Stimulated activated CD8-positive, alpha-beta memory T cell treated with anti-CD3 and anti-CD28 coated beads, Interleukin-15, amount 100 ng/mL, for 1 hour (primary cell): ENCODE measurements at regions not wholly inside any gene's neighbourhood (a gene's known extent, or its start where the extent isn't known, plus 50 kb on each side); places are given as distances from the start of the nearest gene placed in this dataset.
"Not testable (repeated sequence)": the region's sequence is repeated elsewhere in the genome, so short reads cannot be mapped to it uniquely, and the experiment has no call there.

Experiments used
- DNase-seq: peaks from one replicate; pipeline ENCODE4 v3.0.0-alpha.2; 2020; ENCODE audit warnings: low read depth

DNA sequence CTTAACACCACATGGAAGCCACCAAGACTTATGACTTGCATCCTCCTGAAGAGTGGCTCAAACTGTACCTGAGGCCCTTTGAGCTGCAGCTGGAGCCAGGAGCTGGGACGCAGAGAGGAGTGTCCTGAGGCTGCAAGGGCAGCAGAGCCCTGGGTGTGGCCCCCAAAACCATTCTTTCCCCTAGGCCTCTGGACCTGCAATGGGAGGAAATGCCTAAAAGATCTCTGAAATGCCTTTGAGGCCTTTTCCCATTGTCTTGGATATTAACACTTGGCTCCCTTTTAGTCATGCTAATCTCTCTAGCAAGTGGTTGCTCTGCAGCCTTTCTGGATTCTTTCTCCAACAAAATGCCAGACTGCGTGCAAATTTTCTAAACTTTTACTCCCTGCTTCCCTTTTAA, 156.1 kb downstream of the SLC38A4 start:
- DNase-seq = no peak

DNA sequence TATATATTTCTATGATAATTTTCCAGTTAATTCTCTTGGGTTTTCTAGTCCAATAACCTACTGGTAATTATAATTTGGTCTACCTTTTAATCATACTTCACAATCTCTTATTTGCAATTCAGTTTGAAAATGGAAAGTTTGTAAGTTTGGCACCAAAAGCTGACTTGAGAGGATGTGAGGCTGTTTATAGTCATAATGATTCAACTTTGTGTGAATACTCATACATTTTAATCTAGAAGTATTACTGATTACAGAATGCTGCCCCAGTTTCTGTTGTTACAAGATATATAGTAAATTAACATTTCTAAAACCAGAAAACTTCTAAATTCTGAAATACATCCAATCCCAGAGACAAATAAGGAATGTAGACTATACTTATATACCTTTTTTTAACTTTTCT, 158.2 kb downstream of the SLC38A4 start:
- DNase-seq = no peak

DNA sequence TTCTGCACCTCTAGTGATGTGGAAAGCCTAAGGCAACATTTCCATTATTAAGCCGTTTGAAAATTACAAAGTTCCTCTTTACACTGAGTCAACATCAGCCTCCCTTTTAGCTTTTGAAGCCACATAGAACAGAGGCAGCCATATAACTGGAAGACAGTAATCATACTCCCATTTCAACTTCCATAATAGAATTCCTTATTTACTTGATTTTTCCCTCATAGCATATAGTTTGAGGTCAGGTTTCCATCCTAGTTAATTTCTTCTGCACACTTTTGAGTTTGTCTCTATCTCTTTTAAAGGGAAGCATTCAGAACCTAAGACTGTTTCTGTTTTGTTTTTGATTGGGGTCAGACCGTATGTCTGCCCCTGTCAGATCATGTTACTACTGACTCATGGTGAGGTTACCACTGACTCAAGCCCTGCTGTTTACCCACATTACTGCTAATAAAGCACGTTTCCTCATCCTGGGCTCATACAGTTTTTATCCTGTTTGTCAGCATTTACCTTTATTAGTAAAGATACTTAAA, 161.0 kb downstream of the SLC38A4 start:
- DNase-seq = no peak

DNA sequence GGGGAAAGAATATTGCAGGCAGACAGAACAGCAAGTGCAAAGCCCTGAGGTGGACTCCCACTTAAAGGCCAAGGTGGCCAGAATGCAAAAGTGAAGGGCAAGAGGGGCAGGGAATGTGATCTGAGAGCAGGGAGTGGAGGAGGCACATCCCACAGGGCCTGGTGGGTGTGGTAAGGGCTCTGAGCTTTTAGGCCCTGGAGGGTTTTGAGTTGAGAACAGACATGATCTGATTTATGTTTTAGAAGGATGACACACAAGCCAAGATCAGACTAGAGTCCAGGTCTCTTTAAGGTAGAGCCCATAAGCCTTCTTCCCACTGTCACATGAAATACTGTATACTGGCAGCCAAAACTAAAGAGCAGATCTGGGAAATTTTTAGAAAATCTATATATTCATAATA, 162.5 kb downstream of the SLC38A4 start:
- no peak for DNase-seq

DNA sequence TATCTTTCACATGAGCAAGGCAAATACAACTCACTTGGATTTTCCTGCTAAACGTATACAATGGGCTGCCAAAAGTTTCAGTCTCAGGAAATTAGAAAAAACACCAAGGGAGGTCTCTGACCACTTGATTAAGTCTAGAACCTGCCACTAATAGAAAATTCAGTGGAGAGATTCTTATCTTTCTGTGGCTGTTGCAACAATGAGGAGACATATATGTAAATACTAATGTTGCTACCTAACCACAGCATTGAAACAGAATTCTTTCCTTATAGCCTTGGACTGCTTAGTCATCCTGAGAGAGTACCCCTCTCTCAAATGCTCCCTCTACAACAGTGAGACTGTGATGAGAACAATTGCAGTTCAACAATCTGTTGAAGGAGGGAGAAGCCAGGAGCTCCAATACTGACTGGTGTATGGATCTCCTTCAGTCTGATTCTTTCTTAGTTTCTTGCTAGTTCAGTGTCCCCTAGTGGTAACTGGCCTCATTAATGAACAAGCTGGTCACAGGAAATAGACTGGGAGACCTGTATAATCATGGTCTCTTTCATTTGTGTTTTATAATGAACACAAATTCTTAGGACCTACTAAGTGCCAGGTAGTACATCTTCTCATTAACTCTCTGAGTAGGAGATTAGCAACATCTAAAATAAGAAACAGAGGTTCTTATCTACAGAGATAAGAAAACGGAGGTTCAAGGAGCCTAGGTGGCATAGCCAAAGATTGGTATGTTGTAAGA, 164.5 kb downstream of the SLC38A4 start:
- DNase-seq = no peak

DNA sequence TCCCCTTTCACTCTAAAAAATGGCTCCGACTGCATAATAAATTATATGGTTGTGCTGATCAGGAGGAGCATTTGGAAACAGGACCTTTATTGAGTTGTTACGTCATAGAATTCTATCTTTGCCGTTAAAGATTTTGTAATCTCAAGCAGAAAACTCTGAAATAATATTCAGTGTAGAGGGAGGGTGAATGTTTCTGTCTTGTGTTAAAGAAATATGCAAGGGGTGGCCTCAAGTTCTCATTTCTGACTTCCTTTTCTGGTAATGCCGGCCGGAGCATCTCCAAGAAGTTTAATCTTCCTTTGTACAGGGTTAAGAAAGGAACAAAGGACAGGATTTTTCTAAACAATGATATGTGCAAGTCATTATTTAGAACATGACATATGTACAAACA, 165.1 kb downstream of the SLC38A4 start:
- DNase-seq = no peak

DNA sequence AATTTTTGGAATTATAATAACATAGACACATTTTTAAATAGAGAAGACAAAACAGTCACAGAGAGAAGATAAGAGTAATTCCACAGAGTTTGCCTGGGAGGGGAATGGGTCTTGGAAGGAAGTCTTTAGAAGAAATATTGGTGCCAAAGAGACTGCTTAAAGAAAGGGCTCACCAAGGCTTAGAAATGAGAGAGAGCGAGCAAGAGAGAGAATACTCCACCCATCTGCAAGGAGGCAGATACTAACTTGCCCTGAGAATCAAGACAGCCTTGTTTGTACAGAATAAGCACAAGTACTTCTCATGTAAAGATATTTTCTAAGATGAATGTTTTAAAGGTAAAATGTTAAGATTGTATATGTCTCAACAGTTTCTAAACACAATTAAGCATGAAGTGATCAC, 165.5 kb downstream of the SLC38A4 start:
- no peak for DNase-seq

DNA sequence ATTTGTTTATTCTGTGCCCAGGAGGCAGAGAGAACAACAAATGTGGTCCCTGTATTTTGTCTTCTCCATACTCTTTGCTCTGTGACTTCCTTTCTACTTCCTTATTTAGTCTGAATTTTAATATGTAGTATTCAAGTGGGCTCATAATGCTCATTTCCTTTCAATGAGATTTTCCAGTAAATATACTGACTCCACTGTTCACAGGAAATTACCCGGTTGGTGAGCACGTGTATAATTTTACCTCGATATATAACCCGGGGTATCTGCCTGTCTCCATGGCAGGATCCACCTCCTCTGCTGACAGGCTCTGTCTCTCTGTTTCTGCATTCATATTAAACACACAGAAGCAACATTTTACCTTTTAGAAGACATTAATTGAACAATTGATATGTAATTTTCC, 166.0 kb downstream of the SLC38A4 start:
- no peak for DNase-seq

DNA sequence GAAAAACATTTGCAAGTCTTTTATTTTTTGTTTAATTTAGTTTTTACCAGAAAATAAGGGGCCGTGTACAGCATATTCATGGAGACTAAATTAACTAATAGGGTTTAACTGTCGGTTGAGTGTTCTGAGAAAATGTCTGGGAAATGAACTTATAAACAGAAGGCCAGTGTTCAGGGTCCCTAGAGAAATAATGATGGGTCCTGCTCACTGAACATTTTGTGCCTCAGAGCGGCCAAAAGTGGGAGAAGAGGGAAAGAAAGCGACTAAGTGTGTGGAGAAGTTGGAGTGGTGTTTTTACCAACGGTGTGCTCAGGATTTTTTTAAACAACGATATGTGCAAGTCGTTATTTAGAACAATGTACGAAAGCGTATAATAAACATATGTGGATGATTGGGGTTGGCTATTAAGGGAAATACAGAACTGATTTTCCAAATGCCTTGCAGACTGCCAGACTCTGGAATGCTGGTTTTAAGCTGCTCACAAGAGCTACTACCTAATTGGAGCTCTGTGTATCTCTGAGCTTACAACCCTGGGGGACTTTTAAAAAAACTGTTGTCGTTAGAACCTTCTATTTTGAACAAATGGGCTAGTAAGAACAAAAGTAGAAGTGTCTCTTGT, 166.7 kb downstream of the SLC38A4 start:
- no peak for DNase-seq

DNA sequence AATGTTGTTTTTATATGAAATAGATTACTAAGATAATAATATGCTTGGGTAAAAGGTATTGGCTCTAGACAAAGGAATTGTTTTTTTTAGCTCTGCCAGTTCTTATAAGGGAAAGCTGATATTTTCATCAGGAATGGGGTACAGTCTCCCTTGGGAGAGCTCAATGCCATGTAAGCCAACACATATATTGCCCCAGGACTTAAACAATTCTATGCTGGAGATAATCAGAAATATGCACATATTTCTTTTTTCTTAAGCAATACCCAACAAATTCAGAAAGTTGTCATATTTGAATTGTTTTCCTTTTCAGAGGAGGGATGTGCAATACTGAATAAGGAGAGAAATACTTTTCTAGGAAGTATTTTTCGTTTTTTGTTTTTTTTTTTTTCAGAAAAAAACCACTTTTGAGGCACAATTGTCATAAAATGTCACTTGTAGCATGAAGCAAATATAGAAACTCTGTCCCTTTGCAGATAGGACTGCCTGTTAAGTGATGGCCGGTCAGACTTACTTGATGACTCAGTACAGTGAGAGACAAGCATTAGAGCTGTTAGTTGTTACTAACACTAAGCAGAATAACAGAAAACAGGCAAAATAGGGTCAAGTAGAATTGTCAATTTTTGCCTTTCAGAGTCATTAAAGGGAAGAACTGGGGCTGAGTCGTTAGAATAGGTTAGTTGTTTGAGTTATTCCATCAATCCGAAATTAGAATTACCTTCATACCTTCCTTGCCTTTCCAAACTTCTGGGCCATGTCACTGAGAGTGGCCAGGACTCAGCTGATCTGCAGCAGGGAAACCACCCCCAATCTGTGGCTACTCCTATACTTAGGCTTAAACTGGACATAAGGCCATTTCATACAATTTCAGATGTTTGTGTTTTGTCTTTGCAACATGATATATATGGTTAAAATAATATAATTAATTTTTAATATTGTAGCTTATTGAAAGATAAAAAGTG, 168.1 kb downstream of the SLC38A4 start:
- no peak for DNase-seq

DNA sequence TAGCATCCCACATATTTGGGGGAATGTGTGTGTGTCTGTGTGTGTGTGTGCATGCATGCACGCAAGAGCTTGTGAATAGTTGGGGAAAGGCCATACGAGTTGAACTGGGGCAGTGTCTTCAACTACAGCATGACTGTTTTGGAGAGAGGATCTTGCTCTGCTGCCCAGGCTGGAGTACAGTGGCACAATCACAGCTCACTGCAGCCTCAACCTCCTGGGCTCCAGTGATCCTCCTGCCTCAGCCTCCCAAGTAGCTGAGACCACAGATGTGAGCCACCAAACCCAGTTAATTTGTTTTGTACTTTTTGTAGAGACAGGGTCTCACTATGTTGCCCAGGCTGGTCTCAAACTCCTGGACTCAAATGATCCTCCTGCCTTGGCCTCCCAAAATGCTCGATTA, 169.8 kb downstream of the SLC38A4 start:
- not testable (repeated sequence) for DNase-seq

DNA sequence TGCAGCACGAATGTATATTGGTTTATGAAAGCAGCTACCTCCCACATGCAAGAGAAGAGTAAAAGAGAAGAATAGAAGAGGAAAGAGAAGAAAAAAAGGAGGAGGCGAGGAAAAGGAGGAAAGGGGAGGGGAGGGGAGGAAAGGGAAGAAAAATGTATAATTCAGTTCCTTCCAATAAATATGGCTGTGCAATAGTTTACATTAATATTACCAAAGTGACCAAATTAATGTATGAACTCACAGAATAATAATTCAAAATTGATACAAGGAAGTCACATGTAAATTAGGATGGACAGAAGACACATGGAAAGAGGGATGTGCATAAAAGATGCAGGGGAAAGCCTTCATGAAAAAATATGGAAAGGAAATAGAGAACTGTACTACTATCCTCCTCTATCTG, 172.5 kb downstream of the SLC38A4 start:
- DNase-seq = no peak

DNA sequence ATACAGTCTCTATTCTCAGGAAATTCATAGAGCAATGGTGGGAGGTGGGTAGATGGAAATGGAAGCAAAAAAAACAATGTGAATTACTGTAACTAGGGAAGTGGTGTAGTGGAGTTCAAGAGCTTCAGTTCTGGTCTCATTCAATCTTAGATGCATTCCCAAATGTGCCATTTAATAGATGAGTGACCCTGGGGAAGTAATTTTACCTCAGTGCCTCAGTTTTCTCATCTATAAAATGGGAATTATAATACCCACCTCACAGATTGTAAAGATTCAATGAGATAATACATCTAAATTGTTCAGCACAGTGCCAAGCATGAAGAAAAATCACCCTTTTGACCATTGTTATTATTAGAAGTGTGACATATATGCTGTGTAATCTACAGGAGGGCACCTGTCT, 173.1 kb downstream of the SLC38A4 start:
- DNase-seq = no peak

DNA sequence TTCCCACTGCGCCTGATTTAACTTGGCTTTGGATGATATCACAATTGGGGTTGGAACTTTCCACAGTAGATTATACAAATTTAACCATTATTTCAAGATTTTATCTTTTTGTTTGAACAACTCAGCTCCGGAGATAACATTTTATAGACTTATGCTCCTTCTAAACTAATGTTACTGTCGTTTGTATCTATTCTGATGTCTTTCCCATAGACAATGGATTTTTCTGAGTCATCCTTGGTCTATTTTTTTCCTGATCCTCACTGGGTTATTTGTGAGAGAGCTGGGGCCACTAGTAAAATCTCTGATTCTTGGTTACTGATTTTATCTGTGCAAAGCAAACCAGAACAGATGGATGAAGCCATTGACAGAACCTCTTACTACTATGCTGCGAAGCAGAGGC, 175.1 kb downstream of the SLC38A4 start:
- DNase-seq = no peak

DNA sequence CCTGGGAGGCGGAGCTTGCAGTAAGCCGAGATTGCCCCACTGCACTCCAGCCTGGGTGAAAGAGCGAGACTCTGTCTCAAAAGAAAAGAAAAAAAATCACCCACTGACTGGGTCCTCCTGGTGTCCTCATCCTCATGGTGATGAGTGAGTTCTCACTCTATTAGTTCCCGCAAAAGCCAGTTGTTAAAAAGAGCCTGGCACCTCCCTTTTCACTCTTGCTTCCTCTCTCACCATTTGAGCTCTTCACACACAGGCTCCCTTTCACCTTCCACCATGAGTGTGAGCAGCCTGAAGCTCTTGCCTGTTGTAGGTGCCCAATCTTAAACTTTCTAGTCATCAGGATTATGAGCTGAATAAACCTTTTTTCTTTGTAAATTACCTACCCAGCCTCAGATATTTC, 176.4 kb downstream of the SLC38A4 start:
- no peak for DNase-seq

DNA sequence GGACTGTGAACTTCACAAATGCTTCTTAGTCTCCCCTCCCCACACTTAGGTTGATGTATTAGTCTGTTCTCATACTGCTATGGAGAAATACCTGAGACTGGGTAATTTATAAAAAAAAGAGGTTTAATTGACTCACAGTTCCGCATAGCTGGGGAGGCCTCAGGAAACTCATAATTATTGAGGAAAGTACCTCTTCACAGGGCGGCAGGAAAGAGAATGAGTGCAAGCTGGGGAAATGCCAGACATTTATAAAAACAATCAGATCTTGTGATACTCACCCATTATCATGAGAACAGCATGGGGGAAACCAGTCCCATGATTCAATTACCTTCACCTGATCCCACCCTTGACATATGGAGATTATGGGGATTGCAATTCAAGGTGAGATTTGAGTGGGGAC, 178.8 kb downstream of the SLC38A4 start:
- no peak for DNase-seq

DNA sequence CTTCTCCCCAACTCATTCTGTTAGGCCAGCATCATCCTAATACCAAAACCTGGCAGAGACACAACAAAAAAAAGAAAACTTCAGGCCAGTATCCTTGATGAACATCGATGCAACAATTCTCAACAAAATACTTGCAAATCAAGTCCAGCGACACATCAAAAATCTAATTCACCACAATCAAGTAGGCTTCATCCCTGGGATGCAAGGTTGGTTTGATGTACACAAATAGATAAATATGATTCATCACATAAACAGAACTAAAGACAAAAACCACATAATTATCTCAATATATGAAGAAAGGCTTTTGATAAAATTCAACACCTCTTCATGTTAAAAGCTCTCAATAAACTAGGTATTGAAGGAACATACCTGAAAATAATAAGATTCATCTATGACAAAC, 184.1 kb downstream of the SLC38A4 start:
- DNase-seq = not testable (repeated sequence)

DNA sequence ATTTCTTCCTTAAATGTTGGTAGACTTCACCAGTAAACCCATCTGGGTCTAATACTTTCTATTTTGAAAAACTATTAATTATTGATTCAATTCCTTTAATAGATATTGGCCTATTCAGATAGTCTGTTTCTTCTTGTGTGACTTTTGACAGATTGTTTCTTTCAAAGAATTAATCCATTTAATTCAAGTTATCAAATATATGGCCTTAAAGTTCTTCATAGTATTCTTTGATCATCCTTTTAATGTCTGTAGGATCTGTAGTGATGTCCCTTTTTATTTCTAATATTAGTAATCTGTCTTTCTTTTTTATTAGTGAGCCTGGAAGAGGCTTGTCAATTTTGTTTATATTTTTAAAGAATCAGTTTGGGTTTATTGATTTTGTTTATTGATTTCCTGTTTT, 190.0 kb downstream of the SLC38A4 start:
- DNase-seq = no peak

DNA sequence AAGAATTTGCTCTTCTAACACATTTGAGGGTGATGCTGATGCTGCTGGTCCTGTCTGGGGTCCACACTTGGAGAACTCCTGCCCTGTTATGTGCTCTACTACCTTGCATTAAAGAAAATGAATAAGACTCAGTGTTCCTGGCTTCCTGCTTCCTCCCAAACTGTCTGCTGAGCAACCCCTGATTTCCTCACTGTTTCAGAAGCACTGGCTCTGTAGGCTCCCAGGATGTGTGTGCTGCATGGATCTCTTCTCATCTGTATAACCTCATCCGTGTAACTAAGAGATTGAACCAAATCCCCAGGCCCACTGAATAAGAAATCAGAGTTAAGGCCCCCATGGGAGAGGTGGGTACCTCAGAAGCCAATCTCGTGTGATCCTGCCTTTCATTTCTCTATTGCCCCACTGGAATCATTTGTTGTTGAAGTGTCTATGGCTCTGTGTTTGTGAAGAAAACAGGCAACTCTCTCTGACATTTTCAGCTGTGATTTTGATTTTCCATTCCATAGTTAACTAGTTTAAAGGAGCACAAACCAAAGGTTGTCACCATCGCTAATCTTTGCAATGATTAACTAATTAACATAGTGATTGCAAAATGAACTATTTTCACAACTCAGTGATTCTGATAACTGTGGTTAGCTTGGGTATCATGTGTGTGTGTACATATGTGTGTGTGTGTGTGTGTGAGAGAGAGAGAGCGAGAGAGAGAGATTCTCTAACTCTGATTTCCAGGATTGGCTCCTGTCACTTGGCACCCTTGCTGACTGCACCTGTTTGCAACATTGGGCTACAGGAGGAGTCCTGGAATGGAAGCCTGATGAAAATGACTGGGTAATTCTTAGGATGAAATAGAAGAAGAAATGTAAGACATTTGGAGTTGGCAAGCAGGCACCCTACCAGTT, 196.2 kb downstream of the SLC38A4 start:
- DNase-seq = no peak

DNA sequence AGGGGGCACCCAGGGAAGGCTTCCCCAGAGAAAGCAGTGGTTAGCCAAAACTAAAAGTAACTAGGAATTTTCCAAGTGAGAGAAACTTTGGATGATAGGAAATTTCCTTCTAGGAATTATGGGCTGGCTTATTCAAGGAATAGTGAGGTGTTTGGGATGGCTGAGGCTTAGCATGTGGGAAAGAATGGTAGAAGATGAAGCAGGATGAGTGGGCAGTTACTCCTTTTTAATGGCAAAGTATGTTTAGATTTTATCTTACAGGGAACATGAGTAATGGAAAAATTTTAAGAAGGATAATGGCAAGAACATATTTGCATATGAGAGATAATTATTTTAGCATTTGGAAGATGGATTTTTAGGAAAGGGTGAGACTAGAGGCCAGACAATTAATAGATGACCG, 197.6 kb downstream of the SLC38A4 start:
- DNase-seq = no peak

DNA sequence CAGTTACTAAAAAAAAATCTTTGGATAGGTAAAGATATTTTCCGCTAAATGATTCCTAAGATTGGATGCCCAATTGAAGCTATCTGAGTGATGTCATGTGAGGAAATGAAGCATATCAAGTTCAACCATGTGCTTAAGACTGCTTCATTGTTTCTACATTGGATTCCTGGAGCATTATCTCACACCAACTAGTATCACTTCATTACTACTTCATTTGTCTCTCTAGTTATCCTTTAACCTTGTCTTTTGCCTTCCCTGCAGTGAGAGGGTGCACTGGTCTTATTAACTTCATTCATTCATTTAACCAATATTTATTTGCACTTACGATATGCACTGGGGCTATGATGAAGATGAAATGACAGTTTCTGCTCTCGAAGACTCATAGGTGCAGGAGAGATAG, 198.1 kb downstream of the SLC38A4 start:
- no peak for DNase-seq

DNA sequence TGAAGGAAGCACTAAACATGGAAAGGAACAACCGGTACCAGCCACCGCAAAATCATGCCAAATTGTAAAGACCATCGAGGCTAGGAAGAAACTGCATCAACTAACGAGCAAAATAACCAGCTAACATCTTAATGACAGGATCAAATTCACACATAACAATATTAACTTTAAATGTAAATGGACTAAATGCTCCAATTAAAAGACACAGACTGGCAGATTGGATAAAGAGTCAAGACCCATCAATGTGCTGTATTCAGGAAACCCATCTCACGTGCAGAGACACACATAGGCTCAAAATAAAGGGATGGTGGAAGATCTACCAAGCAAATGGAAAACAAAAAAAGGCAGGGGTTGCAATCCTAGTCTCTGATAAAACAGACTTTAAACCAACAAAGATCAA, 206.3 kb downstream of the SLC38A4 start:
- DNase-seq = not testable (repeated sequence)
